AG09319 (cell line): ENCODE measurements at regions not wholly inside any gene's neighbourhood (a gene's known extent, or its start where the extent isn't known, plus 50 kb on each side); places are given as distances from the start of the nearest gene placed in this dataset.
"Not testable (repeated sequence)": the region's sequence is repeated elsewhere in the genome, so short reads cannot be mapped to it uniquely, and the experiment has no call there.

Experiments
- DNase-seq: peaks from one replicate; pipeline ENCODE4 v3.0.0-alpha.2; 2010; ENCODE audit warnings: low read depth; ENCODE audit errors: extremely low read depth
- TF ChIP-seq, protein P1 (sequence below): IDR thresholded peaks from 2 replicates; pipeline ENCODE4 v1.5.1; 2011; ENCODE audit warnings: low read depth, mild to moderate bottlenecking, inconsistent platforms, low read length, moderate library complexity

DNA sequence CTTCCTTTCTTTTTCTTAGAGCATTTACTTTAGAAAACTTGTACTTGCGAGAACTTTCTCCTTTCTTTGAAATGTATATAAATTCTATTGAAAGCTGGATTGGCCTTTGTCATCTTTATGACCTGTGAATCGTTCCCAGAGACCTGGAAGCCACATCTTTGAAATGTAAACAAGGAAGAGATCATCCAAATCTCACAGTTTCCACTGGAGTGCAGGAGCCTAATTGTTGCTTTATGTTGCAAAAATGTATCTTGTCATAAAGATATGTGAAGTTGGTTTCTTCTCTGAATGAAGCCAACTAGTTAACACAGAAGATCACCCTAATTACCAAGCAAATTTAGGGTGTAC is 1101.8 kb downstream of the TAF11L14 start:
- TF ChIP-seq, protein P1, sequence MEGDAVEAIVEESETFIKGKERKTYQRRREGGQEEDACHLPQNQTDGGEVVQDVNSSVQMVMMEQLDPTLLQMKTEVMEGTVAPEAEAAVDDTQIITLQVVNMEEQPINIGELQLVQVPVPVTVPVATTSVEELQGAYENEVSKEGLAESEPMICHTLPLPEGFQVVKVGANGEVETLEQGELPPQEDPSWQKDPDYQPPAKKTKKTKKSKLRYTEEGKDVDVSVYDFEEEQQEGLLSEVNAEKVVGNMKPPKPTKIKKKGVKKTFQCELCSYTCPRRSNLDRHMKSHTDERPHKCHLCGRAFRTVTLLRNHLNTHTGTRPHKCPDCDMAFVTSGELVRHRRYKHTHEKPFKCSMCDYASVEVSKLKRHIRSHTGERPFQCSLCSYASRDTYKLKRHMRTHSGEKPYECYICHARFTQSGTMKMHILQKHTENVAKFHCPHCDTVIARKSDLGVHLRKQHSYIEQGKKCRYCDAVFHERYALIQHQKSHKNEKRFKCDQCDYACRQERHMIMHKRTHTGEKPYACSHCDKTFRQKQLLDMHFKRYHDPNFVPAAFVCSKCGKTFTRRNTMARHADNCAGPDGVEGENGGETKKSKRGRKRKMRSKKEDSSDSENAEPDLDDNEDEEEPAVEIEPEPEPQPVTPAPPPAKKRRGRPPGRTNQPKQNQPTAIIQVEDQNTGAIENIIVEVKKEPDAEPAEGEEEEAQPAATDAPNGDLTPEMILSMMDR, result no peak
- no peak for DNase-seq

DNA sequence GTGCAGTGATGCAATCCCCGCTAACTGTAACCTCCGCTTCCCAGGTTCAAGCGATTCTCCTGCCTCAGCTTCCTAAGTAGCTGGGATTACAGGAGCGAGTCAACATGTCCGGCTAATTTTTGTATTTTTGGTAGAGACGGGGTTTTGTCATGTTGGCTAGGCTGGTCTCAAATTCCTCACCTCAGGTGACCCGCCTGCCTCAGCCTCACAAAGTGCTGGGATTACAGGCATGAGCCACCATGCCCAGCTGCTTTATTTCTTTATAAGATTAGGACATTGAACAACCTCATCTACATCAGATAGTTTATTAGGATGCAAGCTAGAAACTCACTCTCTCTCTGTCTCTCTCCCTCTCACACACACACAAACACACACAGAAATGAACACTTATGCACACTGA is 1102.5 kb downstream of the TAF11L14 start:
- DNase-seq, result not testable (repeated sequence)

DNA sequence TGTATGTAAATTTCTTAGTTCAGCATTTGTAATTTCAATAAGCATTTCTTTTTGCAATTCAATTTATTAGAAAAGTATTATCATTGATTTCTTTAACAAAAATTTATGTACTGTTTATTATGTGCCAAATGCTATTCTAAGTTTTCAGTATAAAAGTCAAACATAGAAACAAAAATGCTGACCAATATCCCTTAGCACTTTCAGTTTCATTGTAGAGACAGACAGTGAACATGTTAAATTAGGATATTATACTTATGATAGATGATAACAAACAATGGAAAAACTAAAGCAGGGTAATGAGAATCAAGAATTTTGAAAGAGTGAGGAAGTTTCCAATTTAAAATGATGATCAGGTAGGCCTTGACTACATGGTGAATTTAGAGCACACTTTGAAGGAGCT is 1106.0 kb downstream of the TAF11L14 start:
- DNase-seq, result no peak
- TF ChIP-seq, protein P1, result no peak

DNA sequence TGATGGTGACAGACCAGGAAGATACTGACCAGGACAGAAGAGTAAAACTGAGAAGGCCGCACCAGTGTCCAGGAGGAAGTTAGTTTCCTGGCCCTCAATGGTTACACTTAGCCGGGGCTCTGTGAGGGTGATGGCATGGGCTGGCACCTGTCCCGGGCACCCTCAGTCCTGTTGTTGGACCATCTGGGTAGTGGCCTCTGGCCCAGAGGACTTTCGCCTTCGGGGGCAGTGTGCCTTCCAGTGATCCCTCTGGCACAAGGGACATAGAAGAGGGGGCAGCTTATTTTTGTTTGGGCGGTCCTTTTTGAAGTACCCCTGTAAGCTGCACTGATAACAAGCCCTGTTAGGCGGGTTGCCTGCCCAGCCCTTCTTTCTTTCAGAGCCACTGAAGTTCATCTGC is 1108.6 kb downstream of the TAF11L14 start:
- TF ChIP-seq, protein P1, result no peak

DNA sequence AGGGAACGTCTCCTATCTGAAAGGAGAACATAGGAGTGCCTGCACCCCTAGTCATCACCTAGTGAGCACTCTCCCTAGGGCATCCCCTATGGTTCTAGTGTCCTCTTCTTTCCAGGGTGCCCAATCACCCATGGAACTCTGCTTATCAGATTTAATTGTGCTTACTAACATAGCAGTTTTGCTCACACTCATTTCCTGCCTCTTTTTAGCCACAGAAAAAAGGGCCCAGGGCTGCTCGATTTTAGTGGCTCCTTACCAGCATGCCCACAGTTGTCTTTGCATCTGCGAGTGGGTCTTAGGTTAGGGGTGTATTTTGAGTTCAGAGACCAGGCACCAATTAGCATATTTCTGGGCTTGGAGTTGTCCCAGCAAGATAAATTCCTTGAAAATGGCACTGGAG is 1110.2 kb downstream of the TAF11L14 start:
- TF ChIP-seq, protein P1, result no peak
- DNase-seq, result no peak

More for the DNA sequence above, 1108.6 kb downstream of the TAF11L14 start:
- no peak for DNase-seq

DNA sequence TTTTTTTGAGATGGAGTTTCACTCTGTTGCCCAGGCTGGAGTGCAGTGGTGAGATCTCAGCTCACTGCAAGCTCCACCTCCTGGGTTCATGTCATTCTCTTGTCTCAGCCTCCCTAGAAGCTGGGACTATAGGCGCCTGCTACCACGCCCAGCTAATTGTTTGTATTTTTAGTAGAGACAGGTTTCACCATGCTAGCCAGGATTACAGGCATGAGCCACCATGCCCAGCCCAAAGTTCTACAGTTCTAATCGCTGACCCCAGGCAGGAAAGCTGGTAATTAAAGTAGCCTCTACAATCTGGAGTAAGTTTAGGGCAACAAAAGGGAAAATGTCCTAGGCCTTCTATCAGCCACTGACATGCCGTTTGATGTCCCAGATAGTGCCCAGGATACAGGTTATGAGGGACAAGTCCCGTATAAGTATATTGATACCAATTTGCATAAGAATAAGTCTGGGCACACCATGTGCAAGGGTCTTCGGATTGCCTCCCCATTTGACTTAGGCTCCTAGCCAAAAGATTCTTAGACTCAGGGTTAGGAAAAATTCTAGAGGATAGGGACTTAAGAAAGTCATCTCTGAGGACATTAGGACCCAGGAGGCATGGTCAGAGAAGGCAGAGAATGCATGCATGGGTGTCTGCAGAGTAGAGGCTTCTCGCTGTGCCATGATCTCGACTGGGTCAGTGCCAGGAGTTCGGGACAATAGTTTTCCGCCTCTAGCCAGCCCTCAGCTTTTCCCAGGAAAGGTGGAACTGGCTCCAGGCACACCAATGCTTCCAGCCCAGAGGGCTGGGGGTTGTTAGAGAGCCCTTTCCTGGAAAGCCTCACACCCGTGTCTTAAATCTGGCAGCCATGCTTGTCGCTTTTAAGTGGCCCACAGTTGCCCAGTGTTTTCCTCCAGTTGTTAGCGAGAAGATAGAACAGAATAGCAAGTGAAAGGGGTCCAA is 1111.1 kb downstream of the TAF11L14 start:
- DNase-seq, result no peak

DNA sequence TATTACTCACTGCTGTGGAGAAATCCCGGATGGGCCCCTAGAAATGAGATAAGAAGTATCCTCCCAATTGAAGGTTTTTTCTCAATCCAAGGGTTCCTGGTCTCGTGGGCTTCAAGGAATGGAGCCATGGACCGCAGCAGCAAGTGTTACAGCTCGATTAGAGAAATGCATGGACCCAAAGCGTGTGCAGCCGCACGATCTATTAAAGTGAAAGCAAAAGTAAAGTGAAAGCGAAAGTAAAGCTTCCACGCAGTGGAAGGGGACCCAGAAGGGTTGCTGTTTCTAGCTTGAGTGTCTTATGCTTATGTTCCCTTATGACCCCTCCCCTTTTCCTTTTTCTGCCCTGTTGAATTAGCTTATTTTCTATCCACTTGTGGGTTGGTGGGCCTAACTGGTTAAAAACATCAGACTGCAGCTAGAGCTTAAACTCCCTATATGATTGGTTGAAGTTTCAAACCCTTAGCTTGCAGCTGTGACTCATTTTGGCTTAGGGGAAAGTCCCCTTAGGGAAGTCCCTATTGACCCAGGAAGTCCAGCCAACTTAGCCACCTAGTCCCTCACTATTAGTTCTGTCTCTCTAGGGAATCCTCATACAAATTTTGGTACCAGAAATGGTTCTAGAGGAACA is 1111.8 kb downstream of the TAF11L14 start:
- no peak for DNase-seq
- TF ChIP-seq, protein P1, result no peak

More for the DNA sequence above, 1111.1 kb downstream of the TAF11L14 start:
- TF ChIP-seq, protein P1, result no peak

DNA sequence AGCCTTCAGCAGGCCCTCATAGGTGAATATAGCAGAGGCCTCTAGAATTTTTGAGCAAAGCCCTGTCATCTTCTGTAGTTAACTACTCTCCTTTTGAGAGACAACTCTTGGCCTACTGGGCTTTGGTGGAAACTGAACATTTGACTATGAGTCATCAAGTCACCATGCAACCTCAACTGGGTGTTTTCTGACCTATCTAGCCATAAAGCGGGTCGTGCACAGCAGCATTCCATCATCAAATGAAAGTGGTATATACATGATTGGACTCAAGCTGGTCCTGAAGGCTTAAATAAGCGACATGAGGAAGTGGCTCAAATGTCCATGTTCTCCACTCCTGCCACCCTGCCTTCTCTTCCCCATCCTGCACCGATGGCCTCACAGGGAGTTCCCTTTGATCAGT is 1115.5 kb downstream of the TAF11L14 start:
- no peak for DNase-seq
- TF ChIP-seq, protein P1, result no peak
